ENCODE measurements at regions not wholly inside any gene's neighbourhood (a gene's known extent, or its start where the extent isn't known, plus 50 kb on each side); places are given as distances from the start of the nearest gene placed in this dataset.

DNA sequence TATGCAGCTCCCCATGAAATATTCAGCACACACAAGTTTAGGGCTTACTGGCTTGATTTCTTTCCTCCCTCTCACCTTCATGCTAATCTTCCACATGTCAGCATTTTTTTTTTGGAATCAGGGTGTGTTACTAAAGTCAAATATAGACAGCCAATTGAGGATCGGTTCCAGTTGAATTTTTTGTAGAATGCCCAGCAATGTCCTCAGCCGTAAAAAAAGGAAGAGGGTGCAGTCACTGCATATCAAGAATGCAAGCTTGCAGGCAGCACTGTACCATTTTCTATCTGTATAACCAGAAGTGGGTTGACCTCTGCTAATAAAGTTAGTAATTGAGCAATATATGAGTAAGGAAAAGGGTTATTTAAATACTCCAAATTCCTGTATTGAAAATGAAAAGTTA, 51.4 kb upstream of the CHMP2B start (continued):
- no peak for TF ChIP-seq MAFK (IDR thresholded peaks at IDR 0.05; ENCODE audit: low read depth, low read length)
- TF ChIP-seq SP4 (IDR thresholded peaks at IDR 0.05; ENCODE audit: low read length): no peak
- TF ChIP-seq CHD1 (IDR thresholded peaks at IDR 0.05; ENCODE audit: low read depth, low read length): no peak
- no peak for TF ChIP-seq HDAC6 (IDR thresholded peaks at IDR 0.05; ENCODE audit: low read depth, low read length)
- TF ChIP-seq EP300 (IDR thresholded peaks at IDR 0.05; ENCODE audit: borderline replicate concordance in 1 of 2, low read depth in 2 of 2, low read length in 2 of 2): no peak

Data from H1 (cell line).